ENCODE measurements at regions not wholly inside any gene's neighbourhood (a gene's known extent, or its start where the extent isn't known, plus 50 kb on each side); places are given as distances from the start of the nearest gene placed in this dataset.

DNA sequence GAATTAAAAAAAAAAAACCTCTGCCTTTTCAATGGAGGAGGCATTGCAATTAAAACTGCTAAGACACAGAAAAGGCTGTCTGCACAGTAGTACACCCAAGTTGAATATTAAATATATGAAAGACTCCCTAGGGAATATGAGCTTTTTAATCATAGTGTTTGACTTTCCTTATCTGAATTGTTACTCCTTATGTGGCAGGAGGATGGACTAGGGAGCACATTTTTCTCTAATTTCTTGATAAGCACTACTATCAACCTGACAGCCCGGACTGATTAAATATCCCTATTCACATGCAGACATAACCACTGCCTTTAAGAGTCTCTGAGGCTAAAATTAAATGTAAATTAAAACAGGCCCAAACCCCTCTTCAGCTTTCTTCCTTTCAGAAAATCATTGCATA lies 428.6 kb upstream of the GJE1 start:
- TF ChIP-seq CTCF (IDR thresholded peaks at IDR 0.05; ENCODE audit: low read length) (no peak), EZH2 (optimal IDR thresholded peaks at IDR 0.05; ENCODE audit: low read depth, low read length) (no peak), EZH2phosphoT487 (IDR thresholded peaks at IDR 0.05; ENCODE audit: low read length) (no peak)
